Ishikawa (cell line): ENCODE measurements at regions not wholly inside any gene's neighbourhood (a gene's known extent, or its start where the extent isn't known, plus 50 kb on each side); places are given as distances from the start of the nearest gene placed in this dataset.

ENCODE experiments used
- CEBPB ChIP-seq: IDR thresholded peaks from 2 replicates; pipeline ENCODE4 v1.6.1; 2012
- CREB1 ChIP-seq: IDR thresholded peaks from 2 replicates; pipeline ENCODE4 v1.6.1; 2012; ENCODE audit warnings: low read depth
- EGR1 ChIP-seq: IDR thresholded peaks from 2 replicates; pipeline ENCODE4 v1.6.1; 2012
- EP300 ChIP-seq: IDR thresholded peaks from 2 replicates; pipeline ENCODE4 v1.6.1; 2012; ENCODE audit warnings: borderline replicate concordance
- FOXM1 ChIP-seq: IDR thresholded peaks from 2 replicates; pipeline ENCODE4 v1.6.1; 2012; ENCODE audit warnings: low read depth, borderline replicate concordance
- MAX ChIP-seq: IDR thresholded peaks from 2 replicates; pipeline ENCODE4 v1.6.1; 2012
- NFIC ChIP-seq: IDR thresholded peaks from 2 replicates; pipeline ENCODE4 v1.6.1; 2012
- REST ChIP-seq: IDR thresholded peaks from 2 replicates; pipeline ENCODE4 v1.6.1; 2012; ENCODE audit warnings: low read depth, mild to moderate bottlenecking
- TAF1 ChIP-seq: IDR thresholded peaks from 2 replicates; pipeline ENCODE4 v1.6.1; 2012; ENCODE audit warnings: low read depth, mild to moderate bottlenecking
- TCF12 ChIP-seq: IDR thresholded peaks from 2 replicates; pipeline ENCODE4 v1.6.1; 2012; ENCODE audit warnings: low read depth
- TEAD4 ChIP-seq: IDR thresholded peaks from 2 replicates; pipeline ENCODE4 v1.6.1; 2012
- USF1 ChIP-seq: IDR thresholded peaks from 2 replicates; pipeline ENCODE4 v1.6.1; 2012
- YY1 ChIP-seq: IDR thresholded peaks from 2 replicates; pipeline ENCODE4 v1.6.1; 2012; ENCODE audit warnings: low read depth
- ZBTB7A ChIP-seq: IDR thresholded peaks from 2 replicates; pipeline ENCODE4 v1.6.1; 2012; ENCODE audit warnings: low read depth

DNA sequence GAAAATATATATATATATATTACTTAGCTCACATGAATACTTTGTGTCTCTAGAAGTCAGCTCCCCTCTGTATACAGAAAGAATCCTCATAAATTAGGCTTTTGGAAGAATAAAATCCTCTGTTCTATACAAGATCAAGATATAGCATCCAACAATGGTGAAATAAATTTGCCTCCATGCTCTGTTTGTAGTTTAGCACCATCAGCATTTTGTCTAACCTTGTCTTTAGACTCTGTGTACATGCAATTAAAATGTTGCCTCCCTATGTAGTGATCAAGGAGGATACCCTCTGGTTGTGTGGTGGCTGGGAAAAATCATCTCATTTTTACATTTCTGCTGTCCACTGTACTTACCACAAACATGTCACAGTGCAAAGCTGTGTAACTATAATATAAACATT is 189.7 kb downstream of the C7orf25 start:
- TF ChIP-seq CEBPB (no peak), EP300 (no peak), USF1 (no peak), NFIC (no peak)

DNA sequence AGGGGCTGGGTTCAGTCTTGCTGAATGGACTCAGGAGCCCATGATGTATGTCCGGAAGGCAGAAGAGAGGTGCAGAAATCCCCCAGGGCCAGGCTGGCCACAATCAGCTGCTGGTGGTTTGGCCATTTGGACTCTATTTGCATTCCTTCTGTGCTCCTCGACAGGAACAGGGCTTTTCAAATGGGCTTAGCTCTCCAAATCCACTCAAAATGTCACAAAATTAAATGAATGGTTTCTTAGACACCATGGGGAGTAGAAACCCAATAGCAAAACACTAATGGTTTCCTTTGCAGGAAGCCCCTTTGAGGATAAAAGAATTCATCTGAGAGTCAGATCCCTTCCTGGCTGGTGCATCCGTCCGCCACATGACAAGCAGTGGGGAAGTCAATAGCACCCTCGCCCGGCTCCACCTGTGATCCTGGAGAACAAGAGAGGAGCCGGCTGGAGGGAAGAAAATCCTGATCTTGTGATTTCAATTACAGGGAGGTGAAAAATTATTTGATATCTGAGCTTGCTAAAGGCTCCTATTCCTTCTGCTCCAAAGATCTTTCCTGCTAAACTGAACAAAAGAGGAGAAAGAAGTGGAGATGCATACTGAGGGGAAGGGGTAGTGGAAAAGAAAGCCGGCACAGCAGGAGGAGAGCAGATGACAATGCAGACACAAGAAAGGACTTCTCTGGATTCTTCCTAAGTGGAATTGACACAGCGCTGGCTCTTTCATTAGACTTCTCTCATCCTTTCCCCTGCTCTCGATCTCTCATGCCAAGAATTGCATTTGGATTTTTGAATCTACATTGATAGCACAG is 190.7 kb downstream of the C7orf25 start:
- TF ChIP-seq EGR1, result no peak
- no peak for TF ChIP-seq USF1
- TF ChIP-seq TCF12, result no peak
- no peak for TF ChIP-seq CREB1
- TF ChIP-seq TEAD4, result no peak
- TF ChIP-seq FOXM1, result no peak
- no peak for TF ChIP-seq CEBPB
- TF ChIP-seq YY1, result no peak
- TF ChIP-seq REST, result no peak
- TF ChIP-seq ZBTB7A, result no peak
- no peak for TF ChIP-seq EP300

DNA sequence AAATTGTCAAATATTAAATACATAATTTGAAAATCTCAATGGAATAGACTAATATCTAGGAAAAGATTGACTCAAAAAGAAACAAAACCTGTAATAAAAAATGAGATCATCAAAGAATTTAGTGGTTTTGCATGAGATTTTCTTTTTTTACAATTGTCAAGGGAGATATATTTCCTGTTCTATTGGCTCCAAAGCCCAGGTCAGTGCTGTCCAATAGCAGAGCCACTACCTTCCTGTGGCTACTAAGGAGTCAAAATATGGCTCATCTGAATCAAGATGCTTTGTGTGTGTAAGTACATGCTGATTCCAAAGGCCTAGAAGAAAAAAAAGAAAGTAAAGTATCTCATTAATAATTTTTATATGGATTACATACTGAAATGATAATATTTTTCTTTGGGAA is 191.9 kb downstream of the C7orf25 start:
- TF ChIP-seq CEBPB (no peak), USF1 (no peak), TAF1 (no peak), NFIC (no peak), REST (no peak)

GRCh38 chr7:42714356-42714755 is 197.5 kb downstream of the C7orf25 start:
- no peak for TF ChIP-seq FOXM1
- no peak for TF ChIP-seq CEBPB
- no peak for TF ChIP-seq CREB1
- no peak for TF ChIP-seq NFIC
- TF ChIP-seq EP300, result no peak
- TF ChIP-seq YY1, result no peak
- TF ChIP-seq USF1, result no peak

GRCh38 chr7:42709284-42709683 is 202.6 kb downstream of the C7orf25 start:
- no peak for TF ChIP-seq TCF12

DNA sequence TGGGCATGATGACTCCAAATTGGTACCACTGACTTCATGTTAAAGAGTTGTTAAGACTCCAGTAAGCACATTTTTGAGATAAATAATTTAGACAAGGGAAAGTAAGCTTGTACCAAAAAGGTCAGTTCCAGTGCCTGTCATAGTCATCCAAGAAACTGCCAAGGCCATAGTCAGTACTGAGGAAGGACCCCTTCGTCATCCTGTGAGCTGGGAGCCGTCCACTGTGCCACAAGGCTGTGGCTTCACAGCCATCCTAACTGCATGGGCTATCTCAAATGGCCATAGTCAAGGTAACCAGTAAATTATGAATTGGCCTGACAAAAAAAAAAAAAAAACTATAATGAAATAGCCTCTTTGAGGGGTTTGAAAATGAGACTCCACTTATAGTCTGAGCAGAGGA is 207.2 kb downstream of the C7orf25 start:
- TF ChIP-seq TCF12 (no peak), EGR1 (no peak)

DNA sequence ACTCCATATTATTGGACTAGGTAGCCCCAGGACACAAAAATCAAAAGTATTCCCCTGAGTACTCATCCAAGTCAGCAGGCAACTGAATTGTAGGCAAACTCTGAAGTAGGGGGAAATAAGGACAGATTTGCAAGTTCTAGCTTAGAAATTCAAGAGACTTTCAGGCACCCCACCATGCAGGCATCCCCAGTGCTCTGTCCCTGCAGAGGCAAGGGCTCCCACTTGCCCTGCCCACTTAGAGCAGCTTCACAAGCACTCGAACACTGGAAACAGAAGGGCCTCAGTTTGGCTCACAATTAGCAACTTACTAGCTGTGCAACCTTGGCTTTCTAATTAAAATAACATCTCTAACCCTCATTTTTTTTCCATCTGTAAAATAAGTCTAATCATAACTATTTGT is 209.2 kb downstream of the C7orf25 start:
- no peak for TF ChIP-seq NFIC
- no peak for TF ChIP-seq MAX
- TF ChIP-seq TCF12, result no peak
